CD14-positive monocyte (primary cell): ENCODE measurements at regions not wholly inside any gene's neighbourhood (a gene's known extent, or its start where the extent isn't known, plus 50 kb on each side); places are given as distances from the start of the nearest gene placed in this dataset.

Source experiments
- DNase-seq, 3 donors: peaks; one replicate each; pipeline ENCODE4 v3.0.0-alpha.2; 2011 to 2022
- H2AFZ ChIP-seq: 2 replicates; pipeline ENCODE4 v1.6.0; 2012; ENCODE audit warnings: mild to moderate bottlenecking, low read depth, low read length, inconsistent platforms; ENCODE audit not compliant: insufficient read depth, poor library complexity, severe bottlenecking
- H3K27ac ChIP-seq, 2 donors: 1 replicate in 1 of 2; 2 replicates in 1 of 2; pipeline ENCODE4 v1.5.1; 2012 to 2013; ENCODE audit warnings: low read length in 2 of 2, control low read depth in 1 of 2, inconsistent platforms in 1 of 2, low read depth in 1 of 2, mild to moderate bottlenecking in 1 of 2
- H3K27me3 ChIP-seq, 2 donors: one replicate each; pipeline versions ENCODE4 v1.6.0 to v1.6.1; 2011 to 2013; ENCODE audit warnings: low read length in 2 of 2; ENCODE audit not compliant: control insufficient read depth in 2 of 2, insufficient read depth in 2 of 2
- H3K36me3 ChIP-seq, 2 donors: replicated peaks in 1 of 2; 1 replicate in 1 of 2; 2 replicates in 1 of 2; pipeline versions ENCODE4 v1.5.1 to v1.6.1; 2012 to 2013; ENCODE audit warnings: low read length in 2 of 2, control low read depth in 1 of 2, inconsistent platforms in 1 of 2, mild to moderate bottlenecking in 1 of 2; ENCODE audit not compliant: insufficient read depth in 2 of 2, control insufficient read depth in 1 of 2
- H3K4me1 ChIP-seq, 2 donors: 1 replicate in 1 of 2; 2 replicates in 1 of 2; pipeline versions ENCODE4 v1.5.1 to v1.6.1; 2012 to 2013; ENCODE audit warnings: low read length in 2 of 2, control low read depth in 1 of 2, inconsistent platforms in 1 of 2, mild to moderate bottlenecking in 1 of 2, moderate library complexity in 1 of 2; ENCODE audit not compliant: insufficient read depth in 2 of 2, control insufficient read depth in 1 of 2
- H3K4me2 ChIP-seq: replicated peaks from 2 replicates; pipeline ENCODE3; 2012; ENCODE audit warnings: low read length, moderate library complexity, mild to moderate bottlenecking; ENCODE audit not compliant: poor library complexity, severe bottlenecking; ENCODE audit errors: extremely low read depth
- H3K4me3 ChIP-seq, 3 experiments: fragments of 200-600 bp in 1 of 3; sonication (generic) in 1 of 3; replicated peaks in 1 of 3; 1 replicate in 2 of 3; 2 replicates in 1 of 3; pipeline ENCODE4 v1.5.1; 2011 to 2013; ENCODE audit warnings: low read length in 3 of 3, mild to moderate bottlenecking in 3 of 3, control low read depth in 2 of 3, low read depth in 2 of 3, inconsistent platforms in 1 of 3, moderate library complexity in 1 of 3
- H3K79me2 ChIP-seq: 2 replicates; pipeline ENCODE4 v1.6.0; 2012; ENCODE audit warnings: mild to moderate bottlenecking, control low read depth, inconsistent platforms, low read length, moderate library complexity; ENCODE audit not compliant: insufficient read depth
- H3K9ac ChIP-seq: 2 replicates; pipeline ENCODE4 v1.6.0; 2017; ENCODE audit warnings: low read length, mild to moderate bottlenecking; ENCODE audit not compliant: insufficient read depth, poor library complexity, severe bottlenecking
- H3K9me3 ChIP-seq, 2 donors: replicated peaks in 1 of 2; 1 replicate in 1 of 2; 2 replicates in 1 of 2; pipeline versions ENCODE4 v1.5.1 to v1.6.1; 2012 to 2013; ENCODE audit warnings: low read length in 2 of 2, control low read depth in 1 of 2; ENCODE audit not compliant: control insufficient read depth in 1 of 2, insufficient read depth in 1 of 2
- H4K20me1 ChIP-seq: 2 replicates; pipeline ENCODE4 v1.6.0; 2012; ENCODE audit warnings: mild to moderate bottlenecking, low read length, control low read depth, moderate library complexity; ENCODE audit not compliant: insufficient read depth
- H3K27ac Mint-ChIP-seq, 7 donors: one replicate each; pipeline ENCODE4 v1.8.0; 2020; ENCODE audit warnings: mild to moderate bottlenecking in 7 of 7, mixed read lengths in 7 of 7, moderate library complexity in 6 of 7, inconsistent platforms in 2 of 7
- H3K27me3 Mint-ChIP-seq, 3 donors: one replicate each; pipeline ENCODE4 v1.8.0; 2021 to 2022; ENCODE audit warnings: low read depth in 3 of 3, mild to moderate bottlenecking in 3 of 3, mixed read lengths in 3 of 3, moderate library complexity in 3 of 3, inconsistent platforms in 1 of 3
- H3K36me3 Mint-ChIP-seq, 2 donors: one replicate each; pipeline ENCODE4 v1.8.0; 2020; ENCODE audit warnings: mixed read lengths in 2 of 2, inconsistent platforms in 1 of 2, mild to moderate bottlenecking in 1 of 2
- H3K4me1 Mint-ChIP-seq: one replicate; pipeline ENCODE4 v1.8.0; 2020; ENCODE audit warnings: mild to moderate bottlenecking, mixed read lengths
- H3K4me3 Mint-ChIP-seq, 2 donors: one replicate each; pipeline ENCODE4 v1.8.0; 2020; ENCODE audit warnings: mild to moderate bottlenecking in 2 of 2, mixed read lengths in 2 of 2, moderate library complexity in 1 of 2
- H3K9me3 Mint-ChIP-seq, 7 donors: one replicate each; pipeline ENCODE4 v1.8.0; 2020 to 2022; ENCODE audit warnings: mixed read lengths in 7 of 7, mild to moderate bottlenecking in 6 of 7, moderate library complexity in 6 of 7, inconsistent platforms in 2 of 7
- CTCF ChIP-seq: fragments of 200-600 bp; IDR thresholded peaks from one replicate; pipeline ENCODE4 v1.8.0; 2022; ENCODE audit warnings: antibody characterized with exemption, mild to moderate bottlenecking
- WGBS: methylation state at CpG from one replicate; pipeline ENCODE4 v1.1.5; 2013; ENCODE audit warnings: missing lambda C conversion rate; ENCODE audit not compliant: insufficient coverage; 5-methylcytosine and 5-hydroxymethylcytosine counted together
- intact Hi-C, 2 donors: fragments of 100-400 bp; cut with micrococcal nuclease; formaldehyde crosslinking; loops; one replicate each; pipeline versions ENCODE4 v1.15.0 to v1.15.1; 2023

- Histone ChIP-seq H3K27ac (no peak overlapping the region), H3K9ac (no peak overlapping the region), H4K20me1 (no peaks in the 10 kb centered on the region), H3K4me1 (no peaks in the 10 kb centered on the region), H3K4me3 (no peak overlapping the region), H3K36me3 (no peaks in the 10 kb centered on the region), H2AFZ (no peak overlapping the region), H3K4me2 (no peak overlapping the region), H3K79me2 (no peaks in the 10 kb centered on the region), H3K9me3 (no peaks in the 10 kb centered on the region), H3K27me3 (no peaks in the 10 kb centered on the region)
- no peak overlapping the region for H3K27ac Mint-ChIP-seq
- intact Hi-C loops = no loop called here
- no peaks in the 10 kb centered on the region for H3K9me3 Mint-ChIP-seq
- no peak for TF ChIP-seq CTCF
- WGBS = no CpG with 5 or more reads among the region's 2 CpGs
- no peaks in the 10 kb centered on the region for H3K27me3 Mint-ChIP-seq
- no peak for DNase-seq
- H3K4me3 Mint-ChIP-seq = no peak overlapping the region
- no peaks in the 10 kb centered on the region for H3K36me3 Mint-ChIP-seq
- H3K4me1 Mint-ChIP-seq = no peaks in the 10 kb centered on the region
Observed at GRCh38 chr9:7542126-7542525, 257.5 kb downstream of the DMAC1 start.

DNA sequence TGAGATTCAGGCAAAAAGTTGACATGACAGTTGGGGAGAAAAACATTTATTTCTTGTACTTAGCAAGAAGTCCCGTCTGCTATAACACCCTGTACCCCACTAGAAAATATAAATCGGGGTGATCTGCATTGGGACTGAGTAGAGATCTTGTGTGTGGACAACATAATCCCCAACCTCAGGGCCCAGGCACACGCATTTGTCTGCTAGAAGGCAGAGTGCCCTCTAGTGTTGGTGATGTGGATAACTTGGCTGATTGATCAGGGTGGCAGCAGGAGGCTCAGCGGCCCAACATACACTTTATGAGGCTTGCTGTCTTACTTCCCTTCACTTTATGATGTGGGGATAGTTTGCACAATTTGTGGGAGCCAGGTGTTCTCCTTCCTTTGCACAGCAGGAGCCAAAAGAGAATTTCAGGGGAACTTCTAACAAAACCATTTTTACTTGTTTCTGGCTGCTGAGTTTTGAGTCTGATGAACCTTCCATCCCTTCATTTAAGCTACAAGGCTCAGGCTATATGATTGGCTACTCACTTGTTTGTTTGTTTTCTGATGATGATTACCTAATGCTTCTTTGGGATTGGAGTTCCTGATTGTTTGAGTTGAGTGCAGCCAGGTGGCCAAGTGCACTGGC is 263.2 kb downstream of the DMAC1 start:
- Histone ChIP-seq H3K36me3 (no peaks in the 10 kb centered on the region), H3K79me2 (no peaks in the 10 kb centered on the region), H3K9me3 (no peaks in the 10 kb centered on the region), H3K4me1 (no peaks in the 10 kb centered on the region), H2AFZ (no peak overlapping the region), H3K4me3 (no peak overlapping the region), H3K9ac (no peak overlapping the region), H4K20me1 (no peaks in the 10 kb centered on the region), H3K4me2 (no peak overlapping the region), H3K27ac (no peak overlapping the region), H3K27me3 (no peaks in the 10 kb centered on the region)
- Mint-ChIP-seq H3K36me3 (no peaks in the 10 kb centered on the region), H3K9me3 (peaks cover 0 to 2% (median 0%) of the 10 kb centered on the region in 7 donors), H3K4me3 (no peak overlapping the region), H3K27me3 (peaks cover 0 to 2% (median 0%) of the 10 kb centered on the region in 3 donors), H3K27ac (no peak overlapping the region), H3K4me1 (no peaks in the 10 kb centered on the region)
- DNase-seq = no peak
- intact Hi-C loops = no loop called here
- WGBS = no CpG with 5 or more reads among the region's 4 CpGs
- peak; percentile 57 for TF ChIP-seq CTCF
